ENCODE measurements at regions not wholly inside any gene's neighbourhood (a gene's known extent, or its start where the extent isn't known, plus 50 kb on each side); places are given as distances from the start of the nearest gene placed in this dataset.
"Not testable (repeated sequence)": the region's sequence is repeated elsewhere in the genome, so short reads cannot be mapped to it uniquely, and the experiment has no call there.

DNA sequence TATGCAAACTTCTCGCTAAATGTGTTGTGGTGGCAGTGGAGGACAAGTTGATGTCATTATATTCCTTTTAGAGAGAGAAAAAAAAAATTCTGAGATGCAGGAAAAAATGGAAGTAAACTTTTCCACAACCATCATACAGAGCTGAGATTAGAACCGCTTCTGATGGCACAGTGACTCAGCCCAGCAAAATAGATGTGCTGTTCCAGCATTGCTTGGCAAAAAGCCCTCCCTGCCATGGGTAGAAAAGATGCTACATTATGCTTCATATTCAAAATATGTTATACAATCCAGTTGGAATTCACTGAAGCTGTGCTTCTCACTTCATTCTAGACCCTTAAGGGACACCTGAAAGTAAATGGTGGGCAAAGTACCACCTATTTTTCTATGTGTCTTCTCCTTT, 1047.6 kb upstream of the FANCL start:
- DNase-seq = no peak

GRCh38 chr2:59282374-59283057, 1041.4 kb upstream of the FANCL start:
- no peak for DNase-seq

GRCh38 chr2:59277671-59278070, 1036.5 kb upstream of the FANCL start:
- DNase-seq = no peak

DNA sequence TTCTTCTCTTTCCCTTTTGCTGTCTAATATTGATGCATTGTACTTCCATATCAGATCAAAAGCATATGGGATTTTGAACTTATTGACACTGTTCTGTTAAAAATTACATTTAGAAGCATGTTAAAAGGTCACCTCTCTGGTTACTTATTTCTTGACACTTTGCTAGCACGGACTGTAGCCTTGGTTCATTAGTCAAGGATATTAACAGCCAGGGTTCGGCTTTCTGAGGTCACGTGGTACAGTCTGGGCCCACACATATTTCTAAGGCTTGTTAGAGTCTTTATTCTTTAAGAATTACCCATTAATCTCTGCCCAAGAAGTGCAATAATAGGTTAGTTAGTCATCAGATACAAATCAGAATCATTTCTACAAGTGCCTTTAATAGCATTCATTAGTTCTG, 1035.8 kb upstream of the FANCL start:
- no peak for DNase-seq

GRCh38 chr2:59276033-59276432, 1034.9 kb upstream of the FANCL start:
- no peak for DNase-seq

DNA sequence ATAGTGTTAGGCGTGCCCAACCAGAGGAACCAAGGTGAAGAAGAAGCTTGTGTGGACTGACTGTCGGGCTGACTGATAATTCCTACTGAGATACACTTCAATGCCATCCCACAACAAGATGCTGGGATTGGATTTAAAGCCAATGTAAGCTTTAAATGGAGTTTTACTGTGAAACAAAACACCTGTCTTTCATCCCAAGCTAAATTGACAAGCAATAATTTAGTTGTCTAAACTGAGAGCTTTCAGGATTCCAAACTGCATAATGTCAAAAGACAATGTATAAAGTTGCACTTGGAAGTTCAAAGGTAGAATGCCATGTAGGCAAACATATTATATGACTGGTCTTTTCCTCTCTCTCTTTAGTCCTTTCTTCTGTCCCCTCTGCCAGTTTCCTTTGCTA, 1025.3 kb upstream of the FANCL start:
- no peak for DNase-seq

- no peak for DNase-seq
Observed at GRCh38 chr2:59259913-59260312, 1018.8 kb upstream of the FANCL start.

DNA sequence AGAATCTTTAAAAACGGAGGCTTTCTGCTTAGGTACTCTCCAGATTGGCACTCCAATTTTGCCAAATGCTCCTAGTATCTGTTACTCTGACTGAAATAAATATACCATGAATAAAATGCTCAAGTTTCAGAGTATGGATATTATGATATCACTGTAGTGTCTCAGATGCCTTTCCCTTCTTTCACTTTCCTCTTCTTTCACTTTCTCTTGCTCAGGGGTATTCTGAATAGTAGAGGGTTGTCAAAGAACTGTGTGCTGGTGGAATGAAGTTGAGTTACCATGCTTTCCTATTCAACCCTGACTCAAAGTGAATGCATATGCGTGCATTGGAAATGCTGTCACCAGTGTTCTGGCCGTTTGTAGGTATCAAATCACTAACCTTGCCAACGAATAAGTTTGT, 1015.2 kb upstream of the FANCL start:
- no peak for DNase-seq

DNA sequence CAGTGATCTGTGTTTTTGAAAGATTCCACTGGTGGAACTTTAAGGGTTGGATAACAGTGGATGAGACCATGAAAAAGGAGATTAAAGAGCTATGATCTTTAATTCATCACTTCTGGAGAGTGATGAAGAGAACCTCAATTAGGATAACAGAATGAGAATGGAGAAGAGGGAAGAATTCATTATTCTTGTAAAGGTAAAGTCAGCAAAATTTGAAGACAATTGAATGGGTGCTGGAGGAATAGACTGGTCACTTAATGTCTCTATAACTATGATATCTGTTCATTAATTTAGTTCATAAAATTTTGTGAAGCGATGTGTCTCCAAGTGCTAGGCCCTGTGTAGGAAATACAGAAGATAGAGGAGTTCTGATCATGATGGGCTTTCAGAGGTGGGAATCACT, 1013.2 kb upstream of the FANCL start:
- no peak for DNase-seq

DNA sequence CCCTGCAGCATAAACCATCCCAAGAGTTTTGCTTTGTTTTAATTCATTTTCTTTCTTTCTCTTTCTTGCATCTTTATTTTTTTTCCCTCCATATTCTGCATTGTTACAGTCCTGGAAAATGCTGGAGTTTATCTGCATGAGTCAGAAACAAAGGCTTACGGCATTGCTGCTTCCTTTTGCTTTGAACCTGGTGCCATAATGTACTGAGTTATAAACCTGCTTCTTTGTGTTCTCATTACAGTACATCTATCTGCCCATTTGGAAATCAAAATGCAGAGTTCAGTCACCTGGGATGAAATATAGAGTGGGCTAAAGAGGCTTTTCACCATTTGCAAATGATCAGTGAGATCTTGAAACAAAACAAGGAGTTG, 1009.2 kb upstream of the FANCL start:
- DNase-seq = no peak

DNA sequence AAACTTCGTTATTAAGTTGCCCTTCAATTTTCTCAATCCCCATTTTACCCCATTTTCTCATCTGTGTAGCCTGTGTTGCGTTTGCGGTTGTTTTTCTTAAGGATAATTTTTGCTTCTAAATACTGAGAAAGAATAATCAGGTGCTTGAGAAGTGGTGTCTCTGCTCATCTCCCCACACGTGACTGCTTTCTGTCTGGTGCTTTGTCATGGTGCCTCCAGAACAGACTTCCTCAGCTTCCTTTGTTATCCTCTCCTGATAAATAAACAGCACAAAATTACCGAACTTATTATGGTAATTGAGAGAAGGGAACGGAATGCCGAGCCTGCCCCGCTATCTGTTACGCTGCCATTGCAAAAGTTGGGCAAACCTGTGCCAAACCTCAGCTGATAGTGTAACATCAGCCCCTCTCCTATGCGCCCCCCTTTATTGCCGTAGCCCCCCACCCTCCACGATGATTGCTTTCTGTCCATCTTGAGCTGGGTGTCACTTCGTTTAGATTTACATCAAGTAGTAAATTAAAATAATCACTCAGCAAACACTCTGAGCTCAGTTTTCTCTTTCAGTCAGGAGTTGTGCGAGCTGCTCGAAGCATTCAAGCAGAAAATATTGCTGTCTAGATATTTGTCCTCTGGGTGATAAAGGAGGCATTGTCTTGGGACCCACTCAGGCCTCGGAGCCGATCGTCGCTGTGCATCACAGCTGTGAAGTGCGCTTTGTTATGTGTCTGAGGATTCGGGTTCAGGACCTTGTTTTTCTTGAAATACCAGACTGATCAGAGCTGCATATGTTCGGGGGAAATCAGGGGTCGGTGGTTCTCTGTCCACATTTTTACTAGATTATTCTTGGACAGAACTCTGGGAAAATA, 1008.5 kb upstream of the FANCL start:
- no peak for DNase-seq

DNA sequence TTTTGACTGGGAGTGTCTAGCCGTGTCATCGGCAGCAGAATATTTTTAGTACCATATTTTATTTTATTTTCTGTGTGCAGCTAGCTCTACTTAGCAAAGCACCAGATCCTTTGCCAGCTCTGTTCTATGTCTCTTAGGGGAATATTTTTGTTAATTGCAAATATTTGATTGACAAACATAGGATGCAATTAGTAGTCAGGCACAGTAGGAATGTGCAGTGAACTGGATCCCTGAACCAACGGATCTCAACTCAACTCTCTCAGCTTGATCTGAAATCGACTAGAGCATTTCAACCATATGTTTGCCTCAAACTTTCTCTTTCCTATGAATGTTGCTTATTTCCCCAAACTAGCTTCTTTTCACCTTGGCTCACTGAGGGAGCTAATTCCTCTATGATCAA, 998.0 kb upstream of the FANCL start:
- no peak for DNase-seq

GRCh38 chr2:59237311-59237710, 996.2 kb upstream of the FANCL start:
- no peak for DNase-seq

- DNase-seq = no peak
Observed at GRCh38 chr2:59236723-59237122, 995.6 kb upstream of the FANCL start.

DNA sequence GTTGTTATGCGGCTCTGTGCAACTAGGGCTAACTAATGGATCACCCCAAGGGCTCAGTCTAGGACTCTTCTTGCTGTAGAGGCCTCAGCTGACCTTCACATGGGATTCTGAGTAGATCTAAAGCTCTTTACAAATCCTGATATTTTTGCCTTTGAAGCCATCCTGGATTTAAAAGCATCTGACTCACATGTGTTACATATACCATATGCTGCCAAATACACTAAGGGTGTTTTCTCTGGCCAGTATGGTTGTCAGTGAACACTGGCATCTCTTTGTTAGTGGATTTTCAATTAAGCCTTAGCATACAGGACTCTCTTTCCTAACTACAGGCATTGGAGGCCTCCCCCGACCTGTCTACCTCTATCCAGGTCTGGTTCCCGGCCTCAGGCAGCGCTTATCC, 992.8 kb upstream of the FANCL start:
- no peak for DNase-seq

DNA sequence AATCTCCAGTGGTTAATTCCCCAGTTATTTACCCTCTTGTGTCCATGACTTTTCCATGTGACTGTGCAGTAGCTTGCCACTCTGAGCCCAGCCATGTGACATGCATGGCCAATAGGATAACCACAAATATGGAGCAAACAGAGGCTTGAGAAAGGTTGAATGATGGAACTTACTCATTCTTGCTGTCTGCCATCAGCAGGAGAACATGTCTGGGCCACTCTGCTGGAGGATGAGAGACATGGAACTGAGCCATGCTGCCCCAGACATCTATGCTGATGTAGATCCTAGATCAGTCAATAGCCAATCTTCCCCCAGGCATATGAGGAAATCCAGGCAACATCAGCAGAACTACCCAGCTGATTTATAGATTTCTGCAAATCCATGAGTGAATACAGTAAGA, 992.3 kb upstream of the FANCL start:
- DNase-seq = no peak

DNA sequence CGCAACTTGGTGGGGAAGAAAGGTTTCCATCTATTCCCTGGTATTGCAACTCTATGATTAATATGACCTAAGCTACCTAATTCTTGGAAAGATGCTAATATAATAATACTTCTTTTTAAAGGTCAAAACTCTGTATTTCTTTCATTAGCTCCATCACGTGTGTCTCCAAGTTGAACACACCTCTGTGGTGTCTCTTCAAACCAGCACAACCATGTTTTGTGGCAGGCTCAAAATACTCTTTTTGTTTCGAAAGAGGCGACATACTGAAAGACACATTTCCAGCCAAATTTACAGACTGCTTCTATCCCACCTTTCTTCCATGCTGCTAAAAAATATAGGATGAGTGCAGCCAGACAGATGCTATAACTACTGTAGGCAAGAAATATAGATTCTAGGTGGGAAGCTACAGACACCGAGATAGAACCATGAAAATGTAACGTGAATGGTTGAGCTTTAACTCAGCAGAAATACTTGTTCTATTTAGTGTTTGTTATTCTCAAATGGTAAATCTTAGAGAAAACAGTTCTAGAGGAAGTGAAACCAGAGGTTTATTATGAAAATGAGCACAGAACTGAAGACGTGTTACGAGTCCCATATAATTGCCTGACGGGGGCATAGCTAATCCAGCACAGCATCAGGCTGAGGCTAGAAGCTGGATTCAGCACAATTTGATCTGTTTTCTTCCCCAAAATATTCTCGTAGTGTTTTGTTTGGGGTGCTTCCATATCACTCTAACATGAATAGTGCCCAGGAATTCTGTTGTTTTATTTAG, 991.5 kb upstream of the FANCL start:
- DNase-seq = no peak

DNA sequence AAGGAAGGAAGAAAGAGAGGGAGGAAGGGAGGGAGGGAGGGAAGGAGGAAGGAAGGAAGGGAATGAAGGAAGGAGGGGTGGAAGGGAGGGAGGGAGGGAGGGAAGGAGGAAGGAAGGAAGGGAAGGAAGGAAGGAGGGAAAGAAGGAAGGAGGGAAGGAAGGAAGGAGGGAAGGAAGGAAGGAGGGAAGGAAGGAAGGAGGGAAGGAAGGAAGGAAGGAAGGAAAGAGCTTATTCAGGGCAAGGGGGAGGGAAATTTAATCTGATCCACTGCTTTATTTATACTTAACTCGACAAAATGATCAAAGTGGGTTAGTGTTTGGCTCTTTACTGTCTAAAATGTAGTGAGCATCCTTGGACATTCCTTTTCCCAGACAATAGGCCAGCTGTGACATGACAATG, 985.2 kb upstream of the FANCL start:
- DNase-seq = not testable (repeated sequence)

GRCh38 chr2:59223742-59224141, 982.6 kb upstream of the FANCL start:
- DNase-seq = no peak

DNA sequence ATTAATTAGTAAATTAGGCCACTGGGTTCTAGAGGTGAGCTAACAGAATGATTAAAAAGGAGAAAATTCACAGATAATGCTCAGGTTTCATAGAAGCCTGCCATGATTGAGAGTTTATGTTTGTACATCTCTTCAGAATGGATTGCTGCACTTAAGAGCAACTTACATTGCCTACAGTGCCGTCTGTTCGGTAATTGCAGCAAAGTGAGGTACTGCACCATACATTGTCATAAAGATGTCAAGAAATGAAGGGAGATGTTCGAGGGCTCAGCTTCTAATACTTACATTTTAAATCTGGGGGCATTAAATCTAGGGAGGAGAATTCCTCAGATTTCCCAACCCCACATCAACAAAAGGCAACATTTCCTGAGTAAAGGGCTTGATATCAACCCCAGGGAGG, 976.2 kb upstream of the FANCL start:
- no peak for DNase-seq

GRCh38 chr2:59206361-59206760, 965.2 kb upstream of the FANCL start:
- no peak for DNase-seq

GRCh38 chr2:59204040-59204439, 962.9 kb upstream of the FANCL start:
- no peak for DNase-seq

DNA sequence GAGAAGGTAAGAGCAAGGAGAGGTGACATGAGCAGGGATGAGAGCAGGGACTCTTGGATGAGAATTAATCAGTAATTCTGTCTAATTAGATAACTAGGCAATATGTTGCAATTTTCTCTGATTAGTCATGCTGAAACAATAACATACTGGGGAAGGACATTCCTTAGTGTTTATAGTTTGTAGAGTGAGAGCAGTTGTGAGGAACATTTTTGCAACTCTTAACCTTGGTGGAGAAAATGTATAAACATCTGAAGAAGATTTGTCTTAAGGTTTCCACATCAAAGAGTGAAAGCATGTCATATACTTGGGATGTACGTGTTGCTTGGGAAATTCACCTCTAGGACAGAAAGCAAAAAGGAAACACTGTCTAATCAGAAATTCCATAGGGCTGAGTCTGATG, 955.4 kb upstream of the FANCL start:
- no peak for DNase-seq

DNA sequence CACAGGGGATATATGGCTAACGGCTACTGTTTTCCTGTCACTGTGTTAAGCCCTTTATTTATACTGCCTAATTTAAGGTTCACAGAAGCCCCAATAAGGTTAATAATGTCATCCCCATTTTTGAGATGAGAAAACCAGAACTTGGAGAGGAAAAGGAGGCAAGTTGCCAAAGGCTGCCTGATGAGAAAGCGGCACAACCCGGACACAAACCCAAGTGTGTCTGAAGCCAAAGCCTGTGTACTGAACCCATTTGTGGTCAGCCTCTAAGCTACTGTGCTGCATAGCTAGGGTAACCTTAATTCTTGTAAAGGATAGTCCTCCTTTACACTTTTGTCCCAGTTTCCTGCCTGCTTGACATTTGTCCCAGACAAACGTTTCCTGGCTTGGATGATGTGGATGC, 954.7 kb upstream of the FANCL start:
- no peak for DNase-seq

Data from CD4-positive, alpha-beta T cell treated with Interleukin-12 subunit alpha and Interleukin-12 subunit beta, for 1 hour (primary cell).